Keratinocyte (primary cell): ENCODE measurements at regions not wholly inside any gene's neighbourhood (a gene's known extent, or its start where the extent isn't known, plus 50 kb on each side); places are given as distances from the start of the nearest gene placed in this dataset.
"Not testable (repeated sequence)": the region's sequence is repeated elsewhere in the genome, so short reads cannot be mapped to it uniquely, and the experiment has no call there.

Experiments used
- DNase-seq: peaks from one replicate; pipeline ENCODE4 v3.0.0-alpha.2; 2011; ENCODE audit warnings: low read depth, missing footprints, low spot score
- FAIRE-seq: peaks from 2 replicates; lab custom pipeline; 2011; peaks lifted over from hg19 to GRCh38; lab: Jason Lieb, UNC
- H2AFZ ChIP-seq: 2 replicates; pipeline ENCODE4 v1.6.0; 2012; ENCODE audit warnings: low read length, control low read depth, inconsistent platforms; ENCODE audit not compliant: control insufficient read depth
- H3K27ac ChIP-seq: 2 replicates; pipeline ENCODE4 v1.5.1; 2011; ENCODE audit warnings: low read length; ENCODE audit not compliant: control insufficient read depth, insufficient read depth
- H3K27me3 ChIP-seq: 3 replicates; pipeline ENCODE4 v1.6.0; 2011; ENCODE audit warnings: low read length; ENCODE audit not compliant: control insufficient read depth, insufficient read depth; ENCODE audit errors: extremely low read depth
- H3K36me3 ChIP-seq, 2 experiments: 2 replicates in 1 of 2; 3 replicates in 1 of 2; pipeline ENCODE4 v1.5.1; 2011; ENCODE audit warnings: low read length in 2 of 2, mild to moderate bottlenecking in 1 of 2; ENCODE audit not compliant: control insufficient read depth in 2 of 2, insufficient read depth in 2 of 2; ENCODE audit errors: extremely low read depth in 1 of 2
- H3K4me1 ChIP-seq: 3 replicates; pipeline ENCODE4 v1.5.1; 2011; ENCODE audit warnings: low read length; ENCODE audit not compliant: control insufficient read depth, insufficient read depth; ENCODE audit errors: extremely low read depth
- H3K4me2 ChIP-seq: 3 replicates; pipeline ENCODE4 v1.6.0; 2011; ENCODE audit warnings: low read depth, low read length; ENCODE audit not compliant: control insufficient read depth, insufficient read depth; ENCODE audit errors: extremely low read depth
- H3K4me3 ChIP-seq, 3 experiments: fragments of 200-600 bp in 1 of 3; sonication (generic) in 1 of 3; 2 replicates in 2 of 3; 3 replicates in 1 of 3; pipeline ENCODE4 v1.5.1; 2011 to 2016; ENCODE audit warnings: low read length in 3 of 3, mild to moderate bottlenecking in 3 of 3, control low read depth in 2 of 3, inconsistent platforms in 1 of 3, low read depth in 1 of 3, mixed read lengths in 1 of 3, mixed run types in 1 of 3, moderate library complexity in 1 of 3; ENCODE audit not compliant: control insufficient read depth in 2 of 3, insufficient read depth in 2 of 3; ENCODE audit errors: extremely low read depth in 1 of 3
- H3K79me2 ChIP-seq: 2 replicates; pipeline ENCODE4 v1.6.0; 2012; ENCODE audit warnings: low read length; ENCODE audit not compliant: control insufficient read depth, insufficient read depth
- H3K9ac ChIP-seq: 3 replicates; pipeline ENCODE4 v1.6.0; 2011; ENCODE audit warnings: low read length; ENCODE audit not compliant: control insufficient read depth, insufficient read depth; ENCODE audit errors: extremely low read depth
- H3K9me1 ChIP-seq: 3 replicates; pipeline ENCODE4 v1.6.0; 2011; ENCODE audit warnings: low read length; ENCODE audit not compliant: control insufficient read depth, insufficient read depth; ENCODE audit errors: extremely low read depth
- H3K9me3 ChIP-seq: 2 replicates; pipeline ENCODE4 v1.5.1; 2012; ENCODE audit warnings: low read depth, low read length; ENCODE audit not compliant: control insufficient read depth
- H4K20me1 ChIP-seq: 3 replicates; pipeline ENCODE4 v1.6.0; 2011; ENCODE audit warnings: low read length; ENCODE audit not compliant: control insufficient read depth, insufficient read depth; ENCODE audit errors: extremely low read depth
- CTCF ChIP-seq, 3 experiments: IDR thresholded peaks in 1 of 3; conservative IDR thresholded peaks in 1 of 3; optimal IDR thresholded peaks in 1 of 3; 2 replicates in 2 of 3; 3 replicates in 1 of 3; pipeline versions ENCODE3 to v1.5.1; 2011; ENCODE audit warnings: low read length in 3 of 3, mild to moderate bottlenecking in 3 of 3, moderate library complexity in 2 of 3, control low read depth in 1 of 3, inconsistent platforms in 1 of 3; ENCODE audit not compliant: insufficient read depth in 2 of 3; ENCODE audit errors: extremely low read depth in 1 of 3
- EZH2 ChIP-seq: IDR thresholded peaks from one replicate; pipeline ENCODE4 v1.6.1; 2012; ENCODE audit warnings: inconsistent platforms, mild to moderate bottlenecking, low read length, moderate library complexity
- dilution Hi-C: fragments of 300-500 bp; cut with MboI; formaldehyde crosslinking; loops from one replicate; pipeline ENCODE4 v1.7.0; 2020; ENCODE audit warnings: low sequenced_read_pairs; ENCODE audit not compliant: extremely low pct_ligation_motif_present

- Histone ChIP-seq H3K9me1 (no peaks in the 10 kb centered on the region), H3K36me3 (no peaks in the 10 kb centered on the region), H2AFZ (no peak overlapping the region), H3K4me1 (no peaks in the 10 kb centered on the region), H3K9ac (no peak overlapping the region), H3K4me3 (no peak overlapping the region), H3K4me2 (no peak overlapping the region), H3K79me2 (no peaks in the 10 kb centered on the region), H3K27ac (no peak overlapping the region), H3K9me3 (no peaks in the 10 kb centered on the region), H3K27me3 (no peaks in the 10 kb centered on the region), H4K20me1 (no peaks in the 10 kb centered on the region)
- DNase-seq: no peak
- no peak for FAIRE-seq
- TF ChIP-seq EZH2: no peak
- TF ChIP-seq CTCF (optimal IDR thresholded peaks at IDR 0.05 in 1 of 3, IDR thresholded peaks at IDR 0.05 in 1 of 3, conservative IDR thresholded peaks at IDR 0.05 in 1 of 3; ENCODE audit: extremely low read depth in 1 of 3, insufficient read depth in 2 of 3, low read length in 3 of 3): no peak
- dilution Hi-C loops: no loop called here
Measured at GRCh38 chr6:141877275-141877983, 255.3 kb upstream of the GJE1 start.

- H2AFZ ChIP-seq: no peak overlapping the region
- FAIRE-seq: no peak
Measured at GRCh38 chr6:141874930-141875602, 257.7 kb upstream of the GJE1 start.

GRCh38 chr6:141869509-141869908 is 263.2 kb upstream of the GJE1 start:
- DNase-seq, H4K20me1 ChIP-seq, H3K27ac ChIP-seq, H3K4me1 ChIP-seq, H3K9me1 ChIP-seq, H3K27me3 ChIP-seq, dilution Hi-C loops, H3K4me3 ChIP-seq, H3K4me2 ChIP-seq, H3K9me3 ChIP-seq, H3K79me2 ChIP-seq, FAIRE-seq, H3K36me3 ChIP-seq, H3K9ac ChIP-seq, H2AFZ ChIP-seq: not testable (repeated sequence)

More at GRCh38 chr6:141874930-141875602, 257.7 kb upstream of the GJE1 start:
- dilution Hi-C loops: no loop called here
- Histone ChIP-seq H4K20me1 (no peaks in the 10 kb centered on the region), H3K9ac (no peak overlapping the region), H3K27ac (no peak overlapping the region), H3K27me3 (no peaks in the 10 kb centered on the region), H3K4me1 (no peaks in the 10 kb centered on the region), H3K4me2 (no peak overlapping the region), H3K4me3 (no peak overlapping the region), H3K9me1 (no peaks in the 10 kb centered on the region), H3K9me3 (no peaks in the 10 kb centered on the region), H3K36me3 (no peaks in the 10 kb centered on the region), H3K79me2 (no peaks in the 10 kb centered on the region)
- TF ChIP-seq CTCF (optimal IDR thresholded peaks at IDR 0.05 in 1 of 3, IDR thresholded peaks at IDR 0.05 in 1 of 3, conservative IDR thresholded peaks at IDR 0.05 in 1 of 3; ENCODE audit: extremely low read depth in 1 of 3, insufficient read depth in 2 of 3, low read length in 3 of 3): no peak
- no peak for TF ChIP-seq EZH2
- DNase-seq: no peak
